PC-9 (cell line): ENCODE measurements at regions not wholly inside any gene's neighbourhood (a gene's known extent, or its start where the extent isn't known, plus 50 kb on each side); places are given as distances from the start of the nearest gene placed in this dataset.

ENCODE experiments used
- BruUV-seq: library from RNA; stranded (reverse); fragments of 400-500 nt; replicated peaks from 2 replicates; lab custom pipeline; 2021; lab: Mats Ljungman, UMichigan
- CTCF ChIA-PET: fragments of 300-600 bp; sonication (Branson Sonifier 250); formaldehyde crosslinking; loops from one replicate; lab custom pipeline; 2022; ENCODE audit warnings: antibody characterized with exemption; lab: Charles Lee
- POLR2A ChIA-PET: fragments of 300-600 bp; sonication (Branson Sonifier 250); formaldehyde crosslinking; loops from one replicate; lab custom pipeline; 2022; ENCODE audit warnings: antibody characterized with exemption; ENCODE audit not compliant: unreplicated experiment; lab: Charles Lee
- DNase-seq, 2 experiments: peaks; one replicate each; pipeline versions ENCODE4 v3.0.0 to v3.0.0-alpha.2; 2015 to 2022; ENCODE audit warnings: mixed read lengths in 1 of 2
- H2AFZ ChIP-seq: fragments of 200-600 bp; sonication (generic); 2 replicates; pipeline ENCODE4 v1.8.1; 2017; ENCODE audit warnings: antibody characterized with exemption
- H3F3A ChIP-seq: fragments of 200-600 bp; sonication (generic); 2 replicates; pipeline ENCODE4 v1.8.1; 2017; ENCODE audit warnings: antibody characterized with exemption, mild to moderate bottlenecking, low read depth; ENCODE audit not compliant: insufficient read depth
- H3K27ac ChIP-seq: fragments of 200-600 bp; sonication (generic); 2 replicates; pipeline ENCODE4 v1.6.1; 2016; ENCODE audit warnings: mixed run types
- H3K27me3 ChIP-seq: fragments of 200-600 bp; sonication (generic); 2 replicates; pipeline ENCODE4 v1.6.1; 2016; ENCODE audit warnings: low read depth, mixed run types; ENCODE audit not compliant: insufficient read depth
- H3K36me3 ChIP-seq: fragments of 200-600 bp; sonication (generic); 2 replicates; pipeline ENCODE4 v1.6.1; 2016; ENCODE audit warnings: low read depth, mixed run types
- H3K4me1 ChIP-seq: fragments of 200-600 bp; sonication (generic); replicated peaks from 2 replicates; pipeline ENCODE4 v1.6.1; 2016; ENCODE audit warnings: mixed run types; ENCODE audit not compliant: insufficient read depth
- H3K4me2 ChIP-seq: fragments of 200-600 bp; sonication (generic); 2 replicates; pipeline ENCODE4 v1.6.1; 2017; ENCODE audit warnings: mixed run types
- H3K4me3 ChIP-seq: fragments of 200-600 bp; sonication (generic); 2 replicates; pipeline ENCODE4 v1.6.1; 2016; ENCODE audit warnings: mixed run types
- H3K79me2 ChIP-seq: fragments of 200-600 bp; sonication (generic); 2 replicates; pipeline ENCODE4 v1.6.1; 2017; ENCODE audit warnings: low read depth, mixed run types
- H3K9me2 ChIP-seq: fragments of 200-600 bp; sonication (generic); 2 replicates; pipeline ENCODE4 v1.8.1; 2017; ENCODE audit warnings: mild to moderate bottlenecking; ENCODE audit not compliant: insufficient read depth
- H3K9me3 ChIP-seq: fragments of 200-600 bp; sonication (generic); 2 replicates; pipeline ENCODE4 v1.8.1; 2016; ENCODE audit warnings: low read depth; ENCODE audit not compliant: insufficient read depth
- H4K20me1 ChIP-seq: fragments of 200-600 bp; sonication (generic); 2 replicates; pipeline ENCODE4 v1.8.1; 2017; ENCODE audit not compliant: insufficient read depth
- CTCF ChIP-seq: fragments of 200-600 bp; sonication (generic); conservative IDR thresholded peaks from 2 replicates; pipeline ENCODE4 v1.6.1; 2017; ENCODE audit warnings: mixed run types, antibody characterized with exemption, mild to moderate bottlenecking, moderate library complexity
- EZH2 ChIP-seq: fragments of 200-600 bp; sonication (generic); IDR thresholded peaks from 2 replicates; pipeline ENCODE4 v1.8.0; 2017; ENCODE audit warnings: antibody characterized with exemption, low read depth
- intact Hi-C: fragments of 100-400 bp; cut with micrococcal nuclease; formaldehyde crosslinking; loops from one replicate; pipeline ENCODE4 v1.10.0; 2022; ENCODE audit not compliant: unreplicated experiment

DNA sequence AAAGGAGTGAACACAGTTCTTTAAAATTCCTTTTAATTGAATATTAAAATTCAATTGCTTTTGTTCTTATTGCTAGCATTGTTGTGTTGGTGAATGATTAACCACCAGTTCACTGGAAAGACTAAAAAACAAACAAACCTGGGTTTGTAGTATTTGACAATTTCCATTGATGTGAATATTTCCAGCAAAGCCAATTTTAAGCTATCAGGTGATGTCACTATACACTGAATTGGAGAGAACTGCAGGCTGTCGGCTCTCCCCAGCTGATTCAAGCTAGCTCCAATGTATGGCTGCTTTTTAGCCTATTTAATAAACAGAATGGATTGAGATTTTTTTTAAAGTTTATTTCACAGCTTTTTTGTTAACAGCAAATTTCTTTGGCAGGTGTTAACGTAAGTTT is 1753.6 kb upstream of the SEL1L start:
- Histone ChIP-seq H3K4me1 (no peaks in the 10 kb centered on the region), H4K20me1 (no peaks in the 10 kb centered on the region), H3F3A (no peaks in the 10 kb centered on the region), H3K9me2 (no peaks in the 10 kb centered on the region), H2AFZ (no peak overlapping the region), H3K27ac (no peak overlapping the region), H3K9me3 (no peaks in the 10 kb centered on the region), H3K4me3 (no peak overlapping the region), H3K27me3 (no peaks in the 10 kb centered on the region), H3K36me3 (no peaks in the 10 kb centered on the region), H3K79me2 (no peaks in the 10 kb centered on the region), H3K4me2 (no peak overlapping the region)
- no peak for DNase-seq
- ChIA-PET POLR2A (no interaction called here), CTCF (no interaction called here)
- BruUV-seq, result no TSS peak
- intact Hi-C loops, result no loop called here
- TF ChIP-seq CTCF, result no peak
- no peak for TF ChIP-seq EZH2

DNA sequence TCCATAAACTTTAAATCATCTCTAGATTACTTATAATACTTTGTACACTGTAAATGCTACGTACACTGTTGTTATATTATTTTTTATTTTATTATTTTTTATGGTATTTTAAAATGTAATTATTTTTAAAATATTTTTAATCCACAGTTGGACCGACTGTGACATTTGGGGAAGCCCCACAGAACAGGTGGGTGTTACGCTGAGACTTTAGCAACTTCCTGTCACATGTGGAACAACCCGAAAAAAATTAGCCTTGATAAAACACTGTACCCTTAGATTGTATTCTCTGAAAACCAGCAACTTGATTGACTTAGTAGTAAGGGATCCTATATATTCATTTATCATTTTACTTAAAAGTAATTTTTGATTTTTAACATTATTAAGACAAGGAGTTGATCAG is 1755.7 kb upstream of the SEL1L start:
- ChIA-PET POLR2A (no interaction called here), CTCF (no interaction called here)
- no peak for DNase-seq
- Histone ChIP-seq H3K27me3 (no peaks in the 10 kb centered on the region), H3K79me2 (no peaks in the 10 kb centered on the region), H2AFZ (no peak overlapping the region), H3K4me1 (no peaks in the 10 kb centered on the region), H3K27ac (no peak overlapping the region), H3K4me3 (no peak overlapping the region), H3F3A (no peaks in the 10 kb centered on the region), H3K9me3 (no peaks in the 10 kb centered on the region), H3K36me3 (no peaks in the 10 kb centered on the region), H4K20me1 (no peaks in the 10 kb centered on the region), H3K4me2 (no peak overlapping the region), H3K9me2 (no peaks in the 10 kb centered on the region)
- intact Hi-C loops, result no loop called here
- BruUV-seq, result no TSS peak
- TF ChIP-seq EZH2 (no peak), CTCF (no peak)

GRCh38 chr14:83289896-83290295 is 1756.2 kb upstream of the SEL1L start:
- ChIA-PET CTCF (no interaction called here), POLR2A (no interaction called here)
- H3K79me2 ChIP-seq, result no peaks in the 10 kb centered on the region
- intact Hi-C loops, result no loop called here
- H3F3A ChIP-seq, result no peaks in the 10 kb centered on the region
- no peak for TF ChIP-seq CTCF
- no peak for TF ChIP-seq EZH2
- H3K27ac ChIP-seq, result no peak overlapping the region
- no peaks in the 10 kb centered on the region for H3K36me3 ChIP-seq
- no peak overlapping the region for H3K4me3 ChIP-seq
- H4K20me1 ChIP-seq, result no peaks in the 10 kb centered on the region
- H3K27me3 ChIP-seq, result no peaks in the 10 kb centered on the region
- no peaks in the 10 kb centered on the region for H3K4me1 ChIP-seq
- no TSS peak for BruUV-seq
- no peak for DNase-seq
- no peak overlapping the region for H3K4me2 ChIP-seq
- no peaks in the 10 kb centered on the region for H3K9me2 ChIP-seq
- H3K9me3 ChIP-seq, result no peaks in the 10 kb centered on the region
- H2AFZ ChIP-seq, result no peak overlapping the region
